A673 (cell line): ENCODE measurements at regions not wholly inside any gene's neighbourhood (a gene's known extent, or its start where the extent isn't known, plus 50 kb on each side); places are given as distances from the start of the nearest gene placed in this dataset.

ENCODE experiments used
- BruUV-seq: library from RNA; stranded (reverse); fragments of 400-500 nt; replicated peaks from 2 replicates; lab custom pipeline; 2021; lab: Mats Ljungman, UMichigan
- CTCF ChIA-PET: fragments of 300-600 bp; sonication (Branson Sonifier 250); formaldehyde crosslinking; loops from one replicate; lab custom pipeline; 2022; ENCODE audit warnings: antibody characterized with exemption; lab: Charles Lee
- POLR2A ChIA-PET: fragments of 300-600 bp; sonication (Branson Sonifier 250); formaldehyde crosslinking; loops from one replicate; lab custom pipeline; 2022; ENCODE audit warnings: antibody characterized with exemption; ENCODE audit not compliant: low non-redundant PET; lab: Charles Lee
- DNase-seq: peaks from one replicate; pipeline ENCODE4 v3.0.0-alpha.2; 2015; ENCODE audit warnings: low spot score
- H3K27ac ChIP-seq: fragments of 200-600 bp; sonication (generic); 2 replicates; pipeline ENCODE4 v1.5.1; 2016; ENCODE audit warnings: mixed run types, low read depth, mild to moderate bottlenecking, mixed read lengths, antibody characterized with exemption, low read length; ENCODE audit not compliant: poor library complexity, severe bottlenecking
- H3K27me3 ChIP-seq: fragments of 200-600 bp; sonication (generic); replicated peaks from 2 replicates; pipeline ENCODE4 v1.6.1; 2017; ENCODE audit warnings: mixed run types, low read depth, mild to moderate bottlenecking, mixed read lengths, antibody characterized with exemption, low read length; ENCODE audit not compliant: insufficient read depth, poor library complexity
- H3K36me3 ChIP-seq: fragments of 200-600 bp; sonication (generic); 2 replicates; pipeline ENCODE4 v1.6.1; 2016; ENCODE audit warnings: mixed run types, mild to moderate bottlenecking, mixed read lengths, antibody characterized with exemption, low read length; ENCODE audit not compliant: insufficient read depth, poor library complexity, severe bottlenecking
- H3K4me1 ChIP-seq: fragments of 200-600 bp; sonication (generic); 2 replicates; pipeline ENCODE4 v1.6.1; 2017; ENCODE audit warnings: mixed run types, mild to moderate bottlenecking, mixed read lengths, antibody characterized with exemption, low read length; ENCODE audit not compliant: insufficient read depth, poor library complexity, severe bottlenecking
- H3K4me3 ChIP-seq: fragments of 200-600 bp; sonication (generic); 2 replicates; pipeline ENCODE4 v1.5.1; 2016; ENCODE audit warnings: low read depth, mixed run types, mild to moderate bottlenecking, mixed read lengths, low read length; ENCODE audit not compliant: poor library complexity, severe bottlenecking
- H3K9me3 ChIP-seq: fragments of 200-600 bp; sonication (generic); 2 replicates; pipeline ENCODE4 v1.6.1; 2016; ENCODE audit warnings: mixed run types, low read depth, mild to moderate bottlenecking, mixed read lengths, antibody characterized with exemption, low read length; ENCODE audit not compliant: poor library complexity, severe bottlenecking
- CTCF ChIP-seq: fragments of 300-800, 200-600 bp; sonication (generic); conservative IDR thresholded peaks from 2 replicates; pipeline ENCODE4 v1.5.1; 2017; ENCODE audit warnings: low read depth, mild to moderate bottlenecking, antibody characterized with exemption, low read length, moderate library complexity, mixed read lengths
- EZH2 ChIP-seq: fragments of 200-600 bp; sonication (generic); IDR thresholded peaks from 2 replicates; pipeline ENCODE4 v1.6.1; 2017; ENCODE audit warnings: borderline replicate concordance, low read depth, mild to moderate bottlenecking, mixed read lengths, antibody characterized with exemption, low read length; ENCODE audit not compliant: poor library complexity, severe bottlenecking
- intact Hi-C: fragments of 100-400 bp; cut with micrococcal nuclease; formaldehyde crosslinking; loops from one replicate; pipeline ENCODE4 v1.10.0; 2022; ENCODE audit not compliant: unreplicated experiment

- Histone ChIP-seq H3K4me3 (no peak overlapping the region), H3K27ac (no peak overlapping the region), H3K36me3 (no peaks in the 10 kb centered on the region), H3K4me1 (no peaks in the 10 kb centered on the region), H3K9me3 (no peaks in the 10 kb centered on the region), H3K27me3 (no peaks in the 10 kb centered on the region)
- no peak for DNase-seq
- POLR2A ChIA-PET, result no interaction called here
- no TSS peak for BruUV-seq
- TF ChIP-seq CTCF (no peak), EZH2 (no peak)
- CTCF ChIA-PET, result no interaction called here
- intact Hi-C loops, result no loop called here
These were observed 480.4 kb downstream of the PLPP3 start for GRCh38 chr1:56098946-56099345.

- no peaks in the 10 kb centered on the region for H3K9me3 ChIP-seq
- DNase-seq, result no peak
- H3K27me3 ChIP-seq, result no peaks in the 10 kb centered on the region
- ChIA-PET CTCF (no interaction called here), POLR2A (no interaction called here)
- TF ChIP-seq EZH2, result no peak
- TF ChIP-seq CTCF, result no peak
- no TSS peak for BruUV-seq
- H3K36me3 ChIP-seq, result no peaks in the 10 kb centered on the region
- H3K4me1 ChIP-seq, result no peaks in the 10 kb centered on the region
- no peak overlapping the region for H3K27ac ChIP-seq
- no peak overlapping the region for H3K4me3 ChIP-seq
- intact Hi-C loops, result no loop called here
These were observed 481.6 kb downstream of the PLPP3 start for GRCh38 chr1:56097713-56098112.

GRCh38 chr1:56095696-56096665 is 483.4 kb downstream of the PLPP3 start:
- Histone ChIP-seq H3K27ac (no peak overlapping the region), H3K9me3 (no peaks in the 10 kb centered on the region), H3K36me3 (no peaks in the 10 kb centered on the region), H3K4me1 (no peaks in the 10 kb centered on the region), H3K27me3 (no peaks in the 10 kb centered on the region), H3K4me3 (no peak overlapping the region)
- DNase-seq, result no peak
- CTCF ChIA-PET, result no interaction called here
- intact Hi-C loops, result no loop called here
- no TSS peak for BruUV-seq
- POLR2A ChIA-PET, result no interaction called here
- TF ChIP-seq EZH2, result no peak
- no peak for TF ChIP-seq CTCF
